ENCODE measurements at regions not wholly inside any gene's neighbourhood (a gene's known extent, or its start where the extent isn't known, plus 50 kb on each side); places are given as distances from the start of the nearest gene placed in this dataset.

GRCh38 chr12:77553976-77554619 lies 276.6 kb upstream of the NAV3 start:
- DNase-seq (ENCODE audit: low read depth) = no peak
- no peak overlapping the region for H3K4me3 ChIP-seq (ENCODE audit: low read depth, low read length)
- no peak for TF ChIP-seq CTCF (IDR thresholded peaks at IDR 0.05; ENCODE audit: control insufficient read depth, extremely low read depth, insufficient read depth)

- TF ChIP-seq CTCF (IDR thresholded peaks at IDR 0.05; ENCODE audit: control insufficient read depth, extremely low read depth, insufficient read depth) = no peak
- DNase-seq (ENCODE audit: low read depth) = no peak
- no peak overlapping the region for H3K4me3 ChIP-seq (ENCODE audit: low read depth, low read length)
These were observed 281.1 kb upstream of the NAV3 start for GRCh38 chr12:77549383-77550128.

- DNase-seq (ENCODE audit: low read depth) = no peak
- H3K4me3 ChIP-seq (ENCODE audit: low read depth, low read length) = no peak overlapping the region
- no peak for TF ChIP-seq CTCF (IDR thresholded peaks at IDR 0.05; ENCODE audit: control insufficient read depth, extremely low read depth, insufficient read depth)
These were observed 281.9 kb upstream of the NAV3 start for GRCh38 chr12:77548797-77549196.

- peak; percentile 42; the same call in 1 of the 2 replicates for TF ChIP-seq CTCF (IDR thresholded peaks at IDR 0.05; ENCODE audit: control insufficient read depth, extremely low read depth, insufficient read depth)
- H3K4me3 ChIP-seq (ENCODE audit: low read depth, low read length) = no peak overlapping the region
- no peak for DNase-seq (ENCODE audit: low read depth)
These were observed 290.6 kb upstream of the NAV3 start for GRCh38 chr12:77540097-77540496.

- no peak for TF ChIP-seq CTCF (IDR thresholded peaks at IDR 0.05; ENCODE audit: control insufficient read depth, extremely low read depth, insufficient read depth)
- no peak overlapping the region for H3K4me3 ChIP-seq (ENCODE audit: low read depth, low read length)
- no peak for DNase-seq (ENCODE audit: low read depth)
These were observed 293.0 kb upstream of the NAV3 start for GRCh38 chr12:77537663-77538062.

- no peak for TF ChIP-seq CTCF (IDR thresholded peaks at IDR 0.05; ENCODE audit: control insufficient read depth, extremely low read depth, insufficient read depth)
- H3K4me3 ChIP-seq (ENCODE audit: low read depth, low read length) = no peak overlapping the region
- DNase-seq (ENCODE audit: low read depth) = no peak
These were observed 295.0 kb upstream of the NAV3 start for GRCh38 chr12:77535734-77536133.

All from LNCaP clone FGC (cell line).